T-helper 1 cell (primary cell): ENCODE measurements at regions not wholly inside any gene's neighbourhood (a gene's known extent, or its start where the extent isn't known, plus 50 kb on each side); places are given as distances from the start of the nearest gene placed in this dataset.

Experiments used
- DNase-seq, 5 donors: peaks; one replicate each; pipeline ENCODE4 v3.0.0-alpha.2; 2012 to 2020

GRCh38 chr11:112548641-112549040 is 288.0 kb upstream of the PLET1 start:
- DNase-seq = no peak

GRCh38 chr11:112553205-112553731 is 292.6 kb upstream of the PLET1 start:
- no peak for DNase-seq

- DNase-seq = no peak
Observed at GRCh38 chr11:112554586-112554985, 293.9 kb upstream of the PLET1 start.

- DNase-seq = peak; percentile 15 to 56 (median 42)
Observed at GRCh38 chr11:112555491-112556364, 295.1 kb upstream of the PLET1 start.

GRCh38 chr11:112558691-112559090 is 298.0 kb upstream of the PLET1 start:
- no peak for DNase-seq

- no peak for DNase-seq
Observed at GRCh38 chr11:112563808-112564207, 303.1 kb upstream of the PLET1 start.

GRCh38 chr11:112564228-112564955 is 303.7 kb upstream of the PLET1 start:
- DNase-seq = no peak

- DNase-seq = no peak
Observed at GRCh38 chr11:112565551-112565950, 304.9 kb upstream of the PLET1 start.

- DNase-seq = no peak
Observed at GRCh38 chr11:112566124-112566523, 305.5 kb upstream of the PLET1 start.

- no peak for DNase-seq
Observed at GRCh38 chr11:112570333-112570732, 309.7 kb upstream of the PLET1 start.

- no peak for DNase-seq
Observed at GRCh38 chr11:112579282-112579681, 318.6 kb upstream of the PLET1 start.

- no peak for DNase-seq
Observed at GRCh38 chr11:112580864-112581263, 320.2 kb upstream of the PLET1 start.

GRCh38 chr11:112581747-112582146 is 321.1 kb upstream of the PLET1 start:
- no peak for DNase-seq

- DNase-seq = no peak
Observed at GRCh38 chr11:112582366-112582765, 321.7 kb upstream of the PLET1 start.

- DNase-seq = peak in 1 of 5 donors; percentile 5
Observed at GRCh38 chr11:112583261-112583893, 322.7 kb upstream of the PLET1 start.

GRCh38 chr11:112584672-112585071 is 324.0 kb upstream of the PLET1 start:
- no peak for DNase-seq

- no peak for DNase-seq
Observed at GRCh38 chr11:112587664-112588063, 327.0 kb upstream of the PLET1 start.

GRCh38 chr11:112588252-112588694 is 327.6 kb upstream of the PLET1 start:
- DNase-seq = peak in 2 of 5 donors; percentile 33 to 55

GRCh38 chr11:112589155-112589554 is 328.5 kb upstream of the PLET1 start:
- DNase-seq = no peak

GRCh38 chr11:112590764-112591163 is 330.1 kb upstream of the PLET1 start:
- no peak for DNase-seq

GRCh38 chr11:112593440-112593839 is 332.8 kb upstream of the PLET1 start:
- DNase-seq = no peak

- no peak for DNase-seq
Observed at GRCh38 chr11:112596324-112596723, 335.7 kb upstream of the PLET1 start.

- DNase-seq = no peak
Observed at GRCh38 chr11:112597286-112597790, 336.7 kb upstream of the PLET1 start.
